ENCODE measurements at regions not wholly inside any gene's neighbourhood (a gene's known extent, or its start where the extent isn't known, plus 50 kb on each side); places are given as distances from the start of the nearest gene placed in this dataset.

- H3K4me2 ChIP-seq = no peak overlapping the region
- no peak overlapping the region for H3K27ac ChIP-seq
- ATAC-seq (no peak), FAIRE-seq (no peak), DNase-seq (ENCODE audit: low read depth in 1 of 2, low spot score in 1 of 2) (no peak)
- no peaks in the 10 kb centered on the region for H3K9me3 ChIP-seq
- no peaks in the 10 kb centered on the region for H3K4me1 ChIP-seq
- 71% methylated on average over 5 of the region's 5 CpGs for WGBS (ENCODE audit: missing lambda C conversion rate)
- no peak overlapping the region for H3K4me3 ChIP-seq
- TF ChIP-seq, protein P1, sequence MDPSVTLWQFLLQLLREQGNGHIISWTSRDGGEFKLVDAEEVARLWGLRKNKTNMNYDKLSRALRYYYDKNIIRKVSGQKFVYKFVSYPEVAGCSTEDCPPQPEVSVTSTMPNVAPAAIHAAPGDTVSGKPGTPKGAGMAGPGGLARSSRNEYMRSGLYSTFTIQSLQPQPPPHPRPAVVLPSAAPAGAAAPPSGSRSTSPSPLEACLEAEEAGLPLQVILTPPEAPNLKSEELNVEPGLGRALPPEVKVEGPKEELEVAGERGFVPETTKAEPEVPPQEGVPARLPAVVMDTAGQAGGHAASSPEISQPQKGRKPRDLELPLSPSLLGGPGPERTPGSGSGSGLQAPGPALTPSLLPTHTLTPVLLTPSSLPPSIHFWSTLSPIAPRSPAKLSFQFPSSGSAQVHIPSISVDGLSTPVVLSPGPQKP (IDR thresholded peaks at IDR 0.05; ENCODE audit: low read depth, low read length) = no peak
- TF ChIP-seq FOSB (CRISPR knock-in tag; IDR thresholded peaks at IDR 0.05) (no peak), CEBPB (IDR thresholded peaks at IDR 0.05) (no peak), HOXA7 (CRISPR knock-in tag; IDR thresholded peaks at IDR 0.05) (no peak), CBX8 (IDR thresholded peaks at IDR 0.05) (no peak), JUN (IDR thresholded peaks at IDR 0.05) (no peak), ZC3H11A (IDR thresholded peaks at IDR 0.05) (no peak), FOSL2 (IDR thresholded peaks at IDR 0.05) (no peak), FOSL2 (CRISPR knock-in tag; IDR thresholded peaks at IDR 0.05) (no peak), EHF (CRISPR knock-in tag; IDR thresholded peaks at IDR 0.05) (no peak)
- ChIA-PET POLR2A (no interaction called here), CTCF (interaction anchor here (1.2 to 3.4 kb wide), 2 partner anchors 17 to 18 kb away, joined by 3 to 13 read pairs; no protein-coding TSS in a partner anchor)
These were observed 97.8 kb upstream of the SLC2A1 start for GRCh38 chr1:43056460-43056859.

DNA sequence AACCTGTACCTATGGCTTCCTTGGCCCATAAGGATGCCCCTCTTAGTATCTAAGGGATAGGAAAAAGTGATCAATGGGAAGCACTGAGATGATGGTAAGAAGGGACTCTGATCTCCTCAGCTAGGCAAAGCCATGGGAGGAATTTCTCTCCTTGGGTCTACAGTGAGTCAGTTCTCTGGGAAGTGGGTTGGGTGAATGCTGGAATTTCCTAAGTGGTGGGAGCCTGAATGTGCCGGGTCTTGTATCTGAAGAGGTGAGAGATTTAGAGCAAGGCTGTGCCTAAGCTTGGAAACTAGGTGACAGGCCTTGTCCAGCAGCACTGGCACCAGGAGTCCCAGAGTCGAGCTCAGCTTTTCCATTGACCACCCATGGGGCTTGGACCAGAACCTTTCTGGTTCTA lies 96.3 kb upstream of the SLC2A1 start:
- ChIA-PET CTCF (no interaction called here), POLR2A (no interaction called here)
- FAIRE-seq (no peak), DNase-seq (ENCODE audit: low read depth in 1 of 2, low spot score in 1 of 2) (no peak), ATAC-seq (no peak)
- H3K27ac ChIP-seq = no peak overlapping the region
- no peaks in the 10 kb centered on the region for H3K9me3 ChIP-seq
- no peaks in the 10 kb centered on the region for H3K4me1 ChIP-seq
- TF ChIP-seq MAX (IDR thresholded peaks at IDR 0.05) (no peak), POLR2AphosphoS2 (conservative IDR thresholded peaks at IDR 0.05; ENCODE audit: low read length) (no peak), JUNB (IDR thresholded peaks at IDR 0.05) (no peak), CBX2 (IDR thresholded peaks at IDR 0.05; ENCODE audit: borderline replicate concordance, low read depth) (no peak)
- TF ChIP-seq, protein P2, sequence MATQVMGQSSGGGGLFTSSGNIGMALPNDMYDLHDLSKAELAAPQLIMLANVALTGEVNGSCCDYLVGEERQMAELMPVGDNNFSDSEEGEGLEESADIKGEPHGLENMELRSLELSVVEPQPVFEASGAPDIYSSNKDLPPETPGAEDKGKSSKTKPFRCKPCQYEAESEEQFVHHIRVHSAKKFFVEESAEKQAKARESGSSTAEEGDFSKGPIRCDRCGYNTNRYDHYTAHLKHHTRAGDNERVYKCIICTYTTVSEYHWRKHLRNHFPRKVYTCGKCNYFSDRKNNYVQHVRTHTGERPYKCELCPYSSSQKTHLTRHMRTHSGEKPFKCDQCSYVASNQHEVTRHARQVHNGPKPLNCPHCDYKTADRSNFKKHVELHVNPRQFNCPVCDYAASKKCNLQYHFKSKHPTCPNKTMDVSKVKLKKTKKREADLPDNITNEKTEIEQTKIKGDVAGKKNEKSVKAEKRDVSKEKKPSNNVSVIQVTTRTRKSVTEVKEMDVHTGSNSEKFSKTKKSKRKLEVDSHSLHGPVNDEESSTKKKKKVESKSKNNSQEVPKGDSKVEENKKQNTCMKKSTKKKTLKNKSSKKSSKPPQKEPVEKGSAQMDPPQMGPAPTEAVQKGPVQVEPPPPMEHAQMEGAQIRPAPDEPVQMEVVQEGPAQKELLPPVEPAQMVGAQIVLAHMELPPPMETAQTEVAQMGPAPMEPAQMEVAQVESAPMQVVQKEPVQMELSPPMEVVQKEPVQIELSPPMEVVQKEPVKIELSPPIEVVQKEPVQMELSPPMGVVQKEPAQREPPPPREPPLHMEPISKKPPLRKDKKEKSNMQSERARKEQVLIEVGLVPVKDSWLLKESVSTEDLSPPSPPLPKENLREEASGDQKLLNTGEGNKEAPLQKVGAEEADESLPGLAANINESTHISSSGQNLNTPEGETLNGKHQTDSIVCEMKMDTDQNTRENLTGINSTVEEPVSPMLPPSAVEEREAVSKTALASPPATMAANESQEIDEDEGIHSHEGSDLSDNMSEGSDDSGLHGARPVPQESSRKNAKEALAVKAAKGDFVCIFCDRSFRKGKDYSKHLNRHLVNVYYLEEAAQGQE (IDR thresholded peaks at IDR 0.05) = no peak
- no peak overlapping the region for H3K4me2 ChIP-seq
- WGBS (ENCODE audit: missing lambda C conversion rate) = 75% methylated on average over 2 of the region's 2 CpGs
- H3K4me3 ChIP-seq = no peak overlapping the region

DNA sequence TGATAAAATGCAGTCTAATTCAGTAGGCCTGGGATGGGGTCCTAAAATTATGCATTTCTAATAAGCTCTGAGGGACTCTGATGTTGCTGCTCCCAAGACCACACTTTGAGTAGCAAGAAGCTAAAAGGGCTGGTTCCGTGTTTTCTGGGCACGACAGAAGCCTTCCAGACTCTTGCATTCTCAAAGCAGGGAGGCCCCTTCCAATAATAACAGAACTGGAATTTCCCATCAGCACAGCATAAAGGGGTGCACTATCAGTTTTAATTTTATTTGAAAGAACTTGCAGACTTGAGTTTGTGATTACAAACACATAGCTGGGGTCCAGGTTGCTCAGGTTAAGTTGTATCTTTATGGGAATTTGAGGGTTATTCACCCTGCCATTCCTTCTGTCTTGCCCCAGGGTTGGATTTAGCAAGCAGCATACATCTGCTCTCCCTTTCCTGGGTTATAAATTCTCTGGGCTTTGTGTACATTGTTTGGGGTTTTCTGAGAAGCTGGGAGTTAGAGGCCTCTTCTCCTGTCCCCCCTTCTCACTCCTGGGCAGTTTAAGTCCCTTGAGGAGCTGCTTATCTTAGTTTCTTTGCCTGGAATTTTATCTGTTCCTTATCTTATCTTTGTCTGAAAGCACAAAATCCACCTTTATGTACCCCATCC lies 94.2 kb upstream of the SLC2A1 start:
- POLR2A ChIA-PET = no interaction called here
- DNase-seq (ENCODE audit: low read depth in 1 of 2, low spot score in 1 of 2) (no peak), FAIRE-seq (no peak), ATAC-seq (no peak)
- H3K4me2 ChIP-seq = no peak overlapping the region
- TF ChIP-seq NR3C1 (IDR thresholded peaks at IDR 0.05) (no peak), POLR2A (IDR thresholded peaks at IDR 0.05; ENCODE audit: low read length) (no peak), CHD4 (IDR thresholded peaks at IDR 0.05; ENCODE audit: borderline replicate concordance) (no peak), HOXB13 (CRISPR knock-in tag; IDR thresholded peaks at IDR 0.05; ENCODE audit: low read depth) (no peak), FOSL2 (IDR thresholded peaks at IDR 0.05) (no peak), FOSL2 (CRISPR knock-in tag; IDR thresholded peaks at IDR 0.05) (no peak)
- 0 out of 3 replicates have a peak, but pooled peaks cover 6% of the 10 kb centered on the region for H3K4me1 ChIP-seq
- H3K9me3 ChIP-seq = no peaks in the 10 kb centered on the region
- no peak overlapping the region for H3K4me3 ChIP-seq
- 95% methylated on average over 2 of the region's 2 CpGs for WGBS (ENCODE audit: missing lambda C conversion rate)
- CTCF ChIA-PET = interaction anchor here (0.7 to 2.0 kb wide), 4 partner anchors 19 to 140 kb away, joined by 3 to 7 read pairs (median 4); no protein-coding TSS in a partner anchor
- H3K27ac ChIP-seq = no peak overlapping the region
